GM12891 (cell line): ENCODE measurements at regions not wholly inside any gene's neighbourhood (a gene's known extent, or its start where the extent isn't known, plus 50 kb on each side); places are given as distances from the start of the nearest gene placed in this dataset.

Experiments
- PAX5 ChIP-seq: IDR thresholded peaks from 2 replicates; pipeline ENCODE4 v1.6.1; 2011; ENCODE audit warnings: low read length, moderate library complexity, mild to moderate bottlenecking; ENCODE audit not compliant: insufficient read depth, severe bottlenecking
- POLR2AphosphoS5 ChIP-seq: IDR thresholded peaks from 2 replicates; pipeline ENCODE4 v1.6.1; 2011; ENCODE audit warnings: low read depth, low read length, control low read depth

GRCh38 chr12:24496755-24497154, 452.1 kb downstream of the BCAT1 start:
- TF ChIP-seq POLR2AphosphoS5 (no peak), PAX5 (no peak)
